ENCODE measurements at regions not wholly inside any gene's neighbourhood (a gene's known extent, or its start where the extent isn't known, plus 50 kb on each side); places are given as distances from the start of the nearest gene placed in this dataset.

- TF ChIP-seq NFIC (IDR thresholded peaks at IDR 0.05; ENCODE audit: low read length) (no peak), ZNF317 (CRISPR knock-in tag; IDR thresholded peaks at IDR 0.05) (no peak), EZH2 (conservative IDR thresholded peaks at IDR 0.05; ENCODE audit: low read depth, low read length) (no peak)
Observed at GRCh38 chrX:135632353-135632752, 81.1 kb upstream of the CT45A1 start.
